Ammon's horn (tissue), 1 donor: ENCODE measurements at regions not wholly inside any gene's neighbourhood (a gene's known extent, or its start where the extent isn't known, plus 50 kb on each side); places are given as distances from the start of the nearest gene placed in this dataset.

Source experiments
- DNase-seq: peaks from one replicate; pipeline ENCODE4 v3.0.0-alpha.2; 2016; ENCODE audit warnings: low spot score

DNA sequence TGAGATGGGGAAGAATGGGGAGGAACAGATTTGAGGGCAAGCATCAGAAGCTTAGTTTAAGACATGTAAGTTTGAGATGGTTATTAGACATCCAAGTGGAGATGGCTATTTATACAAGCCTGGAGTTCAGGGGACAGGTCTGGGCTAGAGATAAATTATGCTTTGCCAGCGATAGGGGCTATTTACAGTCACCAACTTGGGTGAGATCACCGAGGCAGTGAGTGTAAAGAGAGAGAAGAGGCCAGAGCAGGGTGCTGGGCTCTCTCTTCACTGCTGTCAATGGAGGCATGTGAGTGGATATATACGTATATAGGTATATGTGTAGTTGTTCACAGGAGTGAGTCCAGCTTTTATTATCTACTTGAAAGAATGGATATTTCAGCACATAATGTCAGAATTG, 81.0 kb downstream of the QPCT start:
- DNase-seq = no peak

DNA sequence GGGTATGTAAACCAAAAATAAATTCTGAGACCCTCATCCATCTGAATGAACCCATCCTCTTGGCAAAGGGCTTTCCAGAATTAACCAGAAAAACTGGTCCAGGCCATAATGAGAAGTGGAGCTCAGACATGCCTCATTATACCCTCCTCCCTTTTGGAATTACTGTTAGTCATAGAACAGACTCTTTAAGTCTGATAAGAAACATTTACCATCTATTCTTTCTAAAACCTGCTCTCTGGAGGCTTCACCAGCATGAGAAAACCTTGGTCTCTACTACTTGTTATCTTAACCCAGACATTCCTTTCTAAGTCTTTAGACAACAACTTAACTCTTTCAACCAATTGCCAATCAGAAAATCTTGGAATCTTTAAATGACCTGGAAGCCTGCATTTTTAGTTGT, 82.8 kb downstream of the QPCT start:
- DNase-seq = no peak

DNA sequence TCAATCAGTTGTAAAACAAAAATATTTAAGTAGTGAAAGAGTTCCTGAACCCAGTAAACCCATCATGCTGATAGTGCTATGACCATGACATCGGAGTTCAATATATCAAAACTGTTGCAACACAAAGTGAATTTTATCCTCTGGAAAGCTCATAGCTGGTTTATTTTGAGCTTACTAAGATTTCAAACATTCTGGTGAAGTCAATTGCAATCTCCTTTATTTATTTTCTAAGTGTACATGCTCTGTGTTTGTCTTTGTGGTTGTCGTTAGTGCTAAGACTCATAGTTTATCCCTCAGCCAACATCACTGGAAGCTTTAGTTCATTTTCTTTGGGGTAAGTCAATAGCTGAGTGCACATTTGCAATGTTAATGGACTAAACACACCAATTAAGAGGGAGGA, 91.9 kb downstream of the QPCT start:
- DNase-seq = no peak

DNA sequence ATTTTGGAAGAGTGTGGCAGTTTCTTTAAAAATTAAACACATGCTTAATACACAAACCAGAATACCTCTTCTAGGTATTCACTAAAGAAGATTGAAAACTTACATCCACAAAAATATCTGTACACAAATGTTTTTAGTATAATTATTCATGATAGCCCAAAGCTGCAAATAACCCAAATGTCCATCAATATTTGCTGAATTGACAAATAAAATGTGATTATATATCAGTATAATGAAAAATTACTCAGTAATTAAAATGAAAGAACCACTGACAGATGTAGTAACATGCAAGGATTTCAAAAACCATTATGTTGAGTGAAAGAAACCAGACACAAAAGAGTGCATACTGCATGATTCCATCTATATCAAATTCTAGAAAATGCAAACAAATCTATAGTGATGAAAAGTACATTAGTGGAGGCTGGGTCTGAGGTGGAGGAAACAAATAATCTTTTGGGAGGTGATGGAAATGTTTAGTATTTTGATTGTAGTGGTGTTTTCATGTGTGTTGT, 94.8 kb downstream of the QPCT start:
- DNase-seq = no peak

DNA sequence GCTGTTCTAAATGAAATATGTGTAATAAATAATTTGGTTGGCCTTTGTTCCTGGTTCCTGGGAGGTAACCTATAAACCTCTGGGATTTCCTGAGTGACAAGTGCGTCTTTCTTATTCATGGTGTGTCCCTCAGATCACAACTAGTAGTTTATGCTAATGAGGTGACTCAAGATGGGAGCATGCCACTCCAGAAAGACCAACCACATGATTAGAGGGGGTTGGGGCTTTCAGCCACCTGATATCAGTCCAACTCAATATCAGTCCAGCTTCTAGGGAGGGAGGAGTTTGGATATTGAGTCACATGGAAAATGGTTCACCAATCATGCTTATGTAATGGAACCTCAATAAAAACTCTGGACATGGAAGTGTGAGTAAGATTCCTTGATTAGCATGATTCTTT, 96.6 kb downstream of the QPCT start:
- no peak for DNase-seq

DNA sequence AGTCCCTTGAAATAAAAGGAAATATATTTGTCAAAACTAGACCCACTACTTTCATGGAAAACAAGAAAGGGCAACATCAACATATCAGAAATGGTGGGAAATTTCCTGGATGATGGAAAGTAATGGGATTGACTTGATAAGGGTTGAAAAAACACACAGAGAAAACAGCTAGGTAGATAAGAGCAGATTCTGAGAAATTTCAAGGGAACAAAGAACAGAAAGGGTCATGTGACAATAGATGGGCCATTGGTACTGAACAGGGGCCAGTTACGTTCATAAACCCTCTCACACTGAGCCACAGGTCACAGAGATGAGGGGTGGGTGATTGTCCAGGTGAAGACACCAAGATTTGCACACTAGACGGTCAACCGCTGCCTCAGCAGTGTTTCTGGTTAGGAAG, 98.7 kb downstream of the QPCT start:
- no peak for DNase-seq

DNA sequence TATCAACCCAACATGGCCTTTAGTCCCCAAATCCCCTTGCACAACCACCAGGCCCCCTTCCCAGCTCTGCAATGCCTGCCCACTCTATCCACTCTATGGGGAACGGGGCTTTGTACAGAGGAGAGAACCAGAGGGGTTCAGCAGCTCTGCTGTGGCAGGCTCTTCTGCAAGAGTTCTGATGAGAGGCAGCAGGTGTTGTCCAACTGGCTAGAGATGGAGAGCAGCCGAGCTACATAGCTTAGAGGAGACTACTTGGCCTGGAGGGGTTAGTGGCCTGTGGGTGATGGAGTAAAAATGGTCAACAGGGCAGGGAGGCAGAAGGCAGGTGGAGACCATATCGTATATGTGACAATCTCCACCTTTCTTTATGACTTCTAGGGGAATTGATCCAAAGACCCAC, 103.0 kb downstream of the QPCT start:
- no peak for DNase-seq

DNA sequence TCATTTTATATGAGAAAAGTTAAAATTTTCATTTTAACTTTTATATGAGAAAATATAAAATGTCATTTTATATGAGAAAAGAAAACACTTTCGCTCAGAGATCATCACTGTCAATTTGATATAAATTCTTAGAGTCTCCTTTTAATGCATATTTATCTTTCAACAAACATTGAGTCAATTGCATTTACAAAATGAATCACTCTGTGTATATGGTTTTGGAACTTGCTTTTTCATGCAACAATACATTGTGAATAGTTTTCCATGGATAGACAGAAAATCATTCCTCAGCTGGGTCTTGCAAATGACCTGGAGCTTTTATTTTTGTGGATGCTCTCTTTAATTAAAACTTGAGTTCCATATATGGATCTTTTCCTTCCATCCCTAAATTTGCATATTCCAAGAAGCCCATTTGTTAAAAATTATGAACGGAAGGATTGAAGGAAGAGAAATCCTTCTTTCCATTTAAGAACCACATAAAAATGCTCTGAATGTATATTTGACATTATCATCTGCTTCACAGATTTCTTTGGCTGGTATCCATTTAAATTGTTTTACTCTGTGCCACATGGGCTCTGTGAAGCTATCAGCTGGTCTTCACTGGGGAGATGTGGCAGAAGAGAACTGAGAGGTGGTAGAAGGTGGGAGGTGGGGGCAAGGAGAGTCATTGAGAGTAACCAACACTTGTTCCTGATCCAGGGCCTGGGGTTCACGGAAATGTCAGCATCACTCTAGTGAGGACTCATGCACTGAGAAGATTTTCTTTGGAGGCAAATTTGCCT, 104.1 kb downstream of the QPCT start:
- no peak for DNase-seq

DNA sequence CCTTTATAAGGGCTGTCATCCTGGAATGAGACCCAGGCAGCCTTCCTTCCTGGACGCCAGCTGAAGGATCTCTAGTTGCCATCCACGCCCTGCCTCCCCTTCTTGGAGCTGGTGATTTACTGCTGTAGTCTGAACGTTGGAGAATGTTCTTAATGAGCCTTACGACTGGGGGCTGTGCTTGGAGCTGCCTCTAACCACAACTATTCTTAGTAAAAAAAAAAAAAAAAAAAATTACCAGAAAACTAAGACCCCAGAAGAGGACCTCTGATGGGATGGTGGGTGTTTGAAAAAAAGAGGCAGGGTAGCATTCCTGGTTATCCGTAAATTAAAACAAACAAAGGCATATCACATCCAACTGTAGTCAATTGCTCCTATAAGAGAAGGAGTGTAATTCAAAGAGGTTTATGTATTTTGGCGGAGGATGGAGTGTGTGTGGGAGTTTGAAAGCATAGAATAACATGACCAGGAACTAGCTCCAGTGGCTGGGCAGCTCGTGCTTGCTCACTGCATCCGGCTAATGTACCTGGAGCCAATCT, 105.4 kb downstream of the QPCT start:
- no peak for DNase-seq

DNA sequence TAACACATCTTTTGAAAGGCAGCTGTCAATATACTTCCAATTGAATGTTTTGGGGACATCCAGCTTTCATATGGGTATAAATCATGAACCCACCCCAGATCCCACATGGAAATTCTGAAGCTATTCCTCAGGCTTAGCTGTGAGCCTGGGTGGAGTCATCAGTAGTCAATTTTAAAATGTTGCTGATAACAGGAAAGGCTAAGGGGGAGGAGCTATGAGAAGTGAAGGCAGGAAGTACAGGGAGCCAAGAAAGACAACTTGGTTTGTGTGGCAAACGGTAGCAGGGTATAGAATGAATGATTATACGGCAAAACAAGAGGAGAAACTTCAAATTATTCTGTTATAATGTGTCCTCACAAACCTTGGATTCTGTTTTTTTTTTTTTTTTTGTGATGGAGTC, 108.6 kb downstream of the QPCT start:
- DNase-seq = no peak

DNA sequence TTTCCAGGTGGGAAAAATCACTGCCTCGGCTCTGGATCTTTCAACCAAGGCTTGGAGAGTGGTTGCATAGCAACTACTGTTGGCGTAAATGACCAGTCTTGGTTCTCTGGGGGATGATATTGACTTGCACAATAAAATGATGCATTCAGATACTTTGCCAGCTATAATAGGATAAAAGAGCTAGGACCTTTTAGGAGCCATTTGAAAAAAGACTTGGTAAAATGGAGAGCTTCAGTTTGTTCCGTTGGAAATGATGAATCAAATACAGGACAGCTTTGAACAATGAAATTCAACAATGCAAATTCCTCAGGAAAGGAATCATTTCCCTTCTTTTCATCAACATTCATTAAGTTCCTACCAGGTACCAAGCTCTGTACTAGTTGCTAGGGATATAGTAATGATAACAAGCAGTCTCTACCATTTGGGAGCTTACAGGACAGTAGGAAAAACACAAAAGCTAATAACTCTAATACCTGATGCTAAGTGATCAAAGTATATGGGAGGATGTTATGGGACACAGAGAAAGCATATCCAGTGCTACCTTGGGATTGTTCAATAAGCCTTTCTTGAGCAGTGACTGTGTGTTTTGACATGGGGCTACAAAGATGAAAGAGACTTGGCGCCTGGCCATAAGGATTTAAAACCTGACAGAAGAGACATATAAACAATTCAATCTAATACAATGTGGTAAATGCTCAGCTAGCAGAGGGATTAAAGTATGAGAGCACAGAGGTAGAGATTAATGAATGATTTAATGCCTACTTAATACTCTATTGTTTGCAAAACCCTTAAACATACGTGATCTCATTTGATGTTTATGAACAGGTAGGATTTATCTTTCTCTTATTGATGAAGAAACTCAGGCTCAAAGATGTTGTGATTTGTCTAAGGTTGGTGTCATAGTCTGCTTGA, 110.7 kb downstream of the QPCT start:
- DNase-seq = no peak

DNA sequence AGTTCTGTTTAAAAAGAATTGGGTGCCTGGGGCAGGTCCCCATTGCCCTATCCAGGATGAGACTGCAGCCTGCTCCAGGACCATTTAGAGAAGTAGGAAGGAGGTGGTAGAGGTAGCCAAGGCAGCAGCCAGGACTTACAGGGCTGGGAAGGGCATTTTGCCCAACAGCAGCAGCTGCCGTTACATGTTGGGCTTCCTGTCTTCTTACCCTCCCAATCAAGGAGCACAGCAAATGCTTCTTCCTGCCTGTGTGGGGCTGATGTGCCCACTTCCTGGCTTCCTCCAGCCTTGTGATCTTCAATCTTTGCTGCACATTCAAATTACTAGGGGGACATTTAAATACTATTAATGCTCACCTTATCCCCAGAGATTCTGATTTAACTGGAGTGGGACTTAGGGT, 112.0 kb downstream of the QPCT start:
- DNase-seq = no peak

DNA sequence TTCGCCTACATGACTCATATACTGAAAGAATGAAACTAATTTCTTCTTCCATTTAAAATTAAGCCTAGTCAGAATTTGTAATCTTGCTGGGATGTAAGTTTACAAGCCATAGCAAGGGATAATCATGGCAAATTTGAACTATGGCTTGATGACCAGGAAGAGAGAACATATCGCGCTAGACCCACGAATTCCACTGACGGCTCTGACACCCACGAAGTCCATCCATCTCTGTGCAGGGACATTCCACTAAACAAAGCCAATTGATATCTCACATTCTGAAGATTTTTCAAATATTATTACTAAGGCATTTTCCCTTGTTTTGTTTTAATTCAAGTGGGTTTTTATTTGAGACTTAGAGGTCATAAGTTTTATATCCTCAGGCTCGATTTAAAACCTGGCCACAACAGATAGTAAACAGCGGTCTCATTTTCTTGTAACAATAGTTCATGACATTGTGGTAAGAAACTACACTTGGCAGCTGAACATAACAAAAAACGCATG, 113.0 kb downstream of the QPCT start:
- DNase-seq = no peak

DNA sequence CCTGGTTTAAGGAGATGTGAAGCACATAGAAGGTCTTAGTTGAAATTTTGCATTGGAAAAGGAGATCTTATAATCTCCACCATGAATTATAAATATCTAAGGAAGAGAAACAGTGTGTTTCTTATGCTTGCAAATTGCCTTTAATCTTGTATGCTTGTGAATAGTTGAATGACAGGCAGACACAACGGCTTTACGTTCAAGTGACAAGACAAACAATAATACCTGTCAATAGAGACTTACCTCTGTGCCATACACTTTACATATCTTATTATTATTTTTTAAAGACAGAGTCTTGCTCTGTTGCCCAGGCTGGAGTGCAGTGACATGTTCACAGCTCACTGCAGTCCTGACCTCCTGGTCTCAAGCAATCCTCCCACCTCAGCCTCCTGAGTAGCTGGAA, 113.7 kb downstream of the QPCT start:
- no peak for DNase-seq

DNA sequence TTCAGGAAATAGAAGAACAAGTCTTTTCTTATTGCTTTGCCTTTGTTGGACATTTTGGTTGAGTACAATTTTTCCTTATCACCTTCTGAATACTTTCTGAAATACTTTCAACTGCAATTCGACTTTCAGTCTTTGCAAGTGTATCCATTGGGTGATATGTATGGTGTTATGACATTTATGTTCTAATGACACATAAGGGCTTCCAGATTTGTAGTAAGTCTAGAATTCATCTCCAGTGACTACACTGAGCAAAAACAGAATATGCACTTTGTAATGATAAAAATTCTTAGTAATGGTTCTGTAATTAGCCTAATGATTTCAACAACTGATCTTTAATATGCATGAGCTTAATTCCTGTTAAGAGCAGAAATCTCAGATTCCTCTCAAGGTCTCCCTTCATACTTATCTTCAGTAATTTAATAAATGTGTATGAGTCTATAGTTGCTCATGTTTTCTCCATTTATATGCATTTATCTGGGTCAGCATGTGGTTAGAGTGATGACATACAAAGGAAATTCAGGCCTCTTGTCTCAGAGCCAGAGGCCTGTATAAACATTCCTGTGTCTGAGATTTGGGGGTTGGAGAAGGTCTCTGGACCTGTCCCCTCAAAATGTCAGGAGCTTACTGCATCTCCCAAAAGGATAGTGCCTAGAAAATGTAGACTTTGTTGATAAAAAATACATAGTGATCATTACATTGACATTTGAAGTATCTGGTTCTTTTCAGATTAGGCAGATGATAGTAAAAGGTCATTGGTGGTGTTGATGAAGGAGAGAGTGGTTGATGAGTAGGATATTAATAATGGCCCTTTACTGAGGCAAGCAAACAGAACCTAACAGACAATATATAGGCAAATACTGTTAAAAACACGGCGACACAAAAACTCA, 114.9 kb downstream of the QPCT start:
- no peak for DNase-seq

DNA sequence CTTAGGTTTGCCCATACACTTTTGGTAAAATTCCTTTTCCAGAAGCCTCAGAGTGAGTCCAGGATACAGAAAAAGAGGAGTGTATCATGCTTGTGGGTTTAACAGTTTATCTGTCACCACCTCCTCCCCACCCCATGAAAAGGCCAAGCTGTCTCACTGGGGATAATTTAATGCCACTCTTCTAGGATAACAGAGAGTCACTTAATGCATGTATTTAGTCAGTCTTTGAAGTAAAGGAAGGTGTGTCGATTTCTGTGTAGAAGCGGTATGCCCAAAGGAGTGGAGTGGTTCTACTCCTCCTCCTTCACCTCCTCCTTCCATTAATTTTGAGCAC, 116.4 kb downstream of the QPCT start:
- no peak for DNase-seq

DNA sequence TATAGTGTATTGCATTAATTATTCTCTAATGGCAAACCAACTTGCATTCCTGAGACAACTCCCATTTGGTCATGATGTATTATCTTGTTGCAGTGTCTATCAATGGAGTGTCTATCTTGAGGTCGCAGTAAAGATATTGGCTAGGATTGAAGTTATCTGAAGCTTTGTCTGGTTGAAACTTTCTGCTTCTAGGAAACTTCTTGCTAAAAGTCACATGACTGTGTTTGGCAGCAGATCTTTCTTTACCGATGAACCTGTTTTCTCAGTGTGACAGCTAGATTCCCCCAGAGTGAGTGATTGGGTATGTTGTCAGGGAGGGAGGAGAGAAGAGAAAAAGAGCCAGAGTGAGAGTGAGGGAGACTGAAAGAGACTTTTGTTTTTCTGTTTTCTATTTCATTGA, 119.6 kb downstream of the QPCT start:
- DNase-seq = no peak

DNA sequence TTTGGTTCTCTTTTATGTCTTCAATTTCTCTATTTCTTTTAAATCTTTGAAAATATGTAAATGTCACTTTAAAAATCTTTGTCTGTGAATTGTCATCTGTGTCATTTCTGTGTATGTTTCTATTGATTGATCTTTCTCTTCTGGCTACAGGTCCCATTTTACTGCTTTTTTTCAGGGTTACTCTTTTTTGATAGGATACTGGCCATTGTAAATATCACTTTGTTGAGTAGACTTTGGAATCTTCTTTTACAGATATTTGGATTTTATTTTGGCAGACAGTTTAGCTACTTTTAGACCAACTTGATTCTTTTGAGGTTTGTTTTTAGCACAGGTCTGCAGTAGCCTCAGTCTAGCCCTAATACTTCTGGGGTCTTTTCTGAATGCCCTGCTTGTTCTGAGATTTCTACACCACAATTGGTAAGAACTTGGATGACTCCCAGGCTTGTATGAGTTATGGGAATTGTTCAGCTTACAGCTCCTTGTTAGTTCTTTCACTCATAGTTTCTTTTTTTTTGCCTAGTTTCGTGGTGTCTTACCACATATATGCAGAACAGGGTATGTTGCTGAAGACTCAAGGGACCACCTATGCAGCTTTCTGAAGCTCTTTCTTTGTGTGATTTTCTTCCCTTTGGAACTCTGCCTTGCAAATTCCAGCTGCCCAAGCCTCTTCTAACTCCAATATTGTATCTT, 122.2 kb downstream of the QPCT start:
- no peak for DNase-seq

DNA sequence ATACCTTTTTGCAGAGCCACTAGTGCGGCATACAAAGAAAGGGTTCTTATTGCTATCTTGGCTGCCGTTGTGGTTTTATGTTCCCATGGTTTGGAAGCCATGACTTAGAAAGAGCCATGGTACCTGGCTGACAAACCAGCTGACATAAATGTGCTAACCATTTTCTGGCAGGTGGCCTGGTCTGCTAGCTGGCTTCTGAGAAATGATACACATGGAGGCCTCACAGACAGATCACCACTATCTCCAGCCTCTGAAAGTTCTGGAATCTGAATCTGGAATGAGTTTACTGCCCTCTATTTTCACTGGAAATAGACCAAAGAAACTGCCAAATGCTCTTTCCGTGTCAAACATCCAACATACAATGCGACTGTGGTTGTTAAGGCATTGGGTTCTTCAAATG, 123.7 kb downstream of the QPCT start:
- no peak for DNase-seq

DNA sequence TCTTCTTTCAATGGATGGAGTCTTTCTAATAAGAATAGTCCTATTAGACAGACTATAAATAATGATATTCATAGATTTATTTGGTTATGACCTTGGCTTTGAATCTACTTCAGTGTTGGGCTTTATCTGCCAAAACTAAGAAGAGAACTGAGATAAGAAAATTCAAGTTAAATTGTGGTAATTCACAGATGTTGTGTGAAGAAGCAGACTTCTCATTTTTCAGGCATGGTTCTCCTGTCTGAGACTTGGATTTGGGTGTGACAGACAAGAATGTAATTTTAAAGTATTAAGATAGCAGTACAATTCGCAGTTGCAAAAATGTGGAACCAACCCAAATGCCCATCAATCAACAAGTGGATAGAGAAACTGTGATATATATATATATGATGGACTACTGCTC, 124.7 kb downstream of the QPCT start:
- DNase-seq = no peak

DNA sequence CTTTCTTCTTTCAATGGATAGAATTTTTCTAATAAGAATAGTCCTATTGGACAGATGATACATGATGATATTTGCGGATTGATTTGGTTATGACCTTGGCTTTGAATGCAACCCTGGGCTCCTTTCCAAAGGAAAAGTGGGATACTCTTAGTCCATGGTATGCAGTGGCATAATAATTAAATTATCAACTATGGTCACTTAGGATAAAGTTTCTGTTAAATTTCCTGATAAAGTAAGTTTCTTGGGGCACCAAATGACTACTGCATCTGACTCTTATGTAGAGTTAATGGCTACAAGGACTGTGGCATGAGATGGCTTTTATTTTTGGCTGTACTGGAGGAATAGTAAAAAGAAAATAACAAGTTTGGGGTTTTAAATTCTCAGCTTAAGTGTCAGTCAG, 126.7 kb downstream of the QPCT start:
- DNase-seq = no peak
